ENCODE measurements at regions not wholly inside any gene's neighbourhood (a gene's known extent, or its start where the extent isn't known, plus 50 kb on each side); places are given as distances from the start of the nearest gene placed in this dataset.

- H3K4me2 ChIP-seq (ENCODE audit: insufficient read depth in 1 of 2, low read depth in 2 of 2, low read length in 2 of 2): no peak overlapping the region
- DNase-seq (ENCODE audit: low read depth in 1 of 2, low spot score in 2 of 2): no peak
- no peak overlapping the region for H2BK20ac ChIP-seq (ENCODE audit: low read length)
These were observed 247.6 kb upstream of the TSHZ2 start for GRCh38 chr20:52724541-52724940.

More at GRCh38 chr20:52724541-52724940, 247.6 kb upstream of the TSHZ2 start:
- ChIA-PET POLR2A (ENCODE audit: partially characterized antibody) (no interaction called here), CTCF (ENCODE audit: partially characterized antibody) (no interaction called here)
- no peaks in the 10 kb centered on the region for H3K79me1 ChIP-seq (ENCODE audit: low read depth, low read length)
- WGBS, 2 experiments (ENCODE audit: extremely low coverage in 1 of 2, insufficient coverage in 1 of 2, insufficient read length in 1 of 2, insufficient replicate concordance in 2 of 2, low coverage in 1 of 2, low lambda C conversion rate in 2 of 2, missing lambda C conversion rate in 1 of 2): 94% methylated on average over 8 of the region's 8 CpGs; no CpG with 5 or more reads in 1 of the 2 experiments
- no peak overlapping the region for H3K4me3 ChIP-seq (ENCODE audit: extremely low read depth in 1 of 4, insufficient read depth in 2 of 4, low read depth in 3 of 4, low read length in 4 of 4)
- no peak overlapping the region for H2BK120ac ChIP-seq (replicated peaks; ENCODE audit: low read depth, low read length)
- no peak overlapping the region for H4K8ac ChIP-seq (ENCODE audit: extremely low read depth, insufficient read depth, low read length)
- no peak overlapping the region for H2BK15ac ChIP-seq (ENCODE audit: low read length)
- H4K20me1 ChIP-seq (replicated peaks in 1 of 2; ENCODE audit: control insufficient read depth in 1 of 2, insufficient read depth in 2 of 2, low read length in 2 of 2): no peaks in the 10 kb centered on the region
- no peak overlapping the region for H2AFZ ChIP-seq (ENCODE audit: low read length)
- no peaks in the 10 kb centered on the region for H3K27me3 ChIP-seq (replicated peaks in 1 of 4; ENCODE audit: control insufficient read depth in 3 of 4, extremely low read depth in 1 of 4, insufficient read depth in 3 of 4, low read length in 3 of 4)
- peaks cover 2 to 8% of the 10 kb centered on the region in 2 experiments; a peak in 1 of 4 replicates for H3K9me3 ChIP-seq (ENCODE audit: insufficient read depth in 2 of 2, low read depth in 1 of 2, low read length in 1 of 2)
- no peak overlapping the region for H3K27ac ChIP-seq (ENCODE audit: low read depth, low read length)
- H3K4ac ChIP-seq (replicated peaks; ENCODE audit: insufficient read length, low read depth, low read length): no peak overlapping the region
- TF ChIP-seq RBBP5 (IDR thresholded peaks at IDR 0.05; ENCODE audit: borderline replicate concordance, low read depth, low read length): no peak
- H2BK5ac ChIP-seq (ENCODE audit: low read depth, low read length): no peak overlapping the region
- no peak overlapping the region for H4K91ac ChIP-seq (replicated peaks; ENCODE audit: insufficient read length, low read length)
- H3K79me2 ChIP-seq (ENCODE audit: control insufficient read depth in 1 of 2, insufficient read depth in 2 of 2, low read length in 2 of 2): no peaks in the 10 kb centered on the region
- H3K18ac ChIP-seq (ENCODE audit: extremely low read depth, low read length): no peak overlapping the region
- H2AK5ac ChIP-seq (ENCODE audit: low read depth, low read length): no peak overlapping the region
- no peaks in the 10 kb centered on the region for H3K23me2 ChIP-seq (ENCODE audit: low read depth, low read length)
- no peaks in the 10 kb centered on the region for H3K36me3 ChIP-seq (ENCODE audit: control insufficient read depth in 2 of 4, insufficient read depth in 4 of 4, low read length in 3 of 4)
- no peak for FAIRE-seq
- no peak overlapping the region for H3K56ac ChIP-seq (replicated peaks; ENCODE audit: insufficient read length, low read depth, low read length)
- no peak overlapping the region for H3K9ac ChIP-seq (replicated peaks in 1 of 4; ENCODE audit: extremely low read depth in 1 of 4, low read depth in 3 of 4, low read length in 3 of 4)
- H4K5ac ChIP-seq (ENCODE audit: insufficient read length, low read depth, low read length): no peak overlapping the region
- H3K14ac ChIP-seq (ENCODE audit: insufficient read length): no peak overlapping the region
- H2BK12ac ChIP-seq (ENCODE audit: low read depth, low read length): no peak overlapping the region
- no peaks in the 10 kb centered on the region for H3K4me1 ChIP-seq (replicated peaks in 1 of 4; ENCODE audit: control insufficient read depth in 3 of 4, insufficient read depth in 4 of 4, low read length in 3 of 4)
- no peak overlapping the region for H3K23ac ChIP-seq (ENCODE audit: insufficient read length)

All from H1 (cell line).